ENCODE measurements at regions not wholly inside any gene's neighbourhood (a gene's known extent, or its start where the extent isn't known, plus 50 kb on each side); places are given as distances from the start of the nearest gene placed in this dataset.

DNA sequence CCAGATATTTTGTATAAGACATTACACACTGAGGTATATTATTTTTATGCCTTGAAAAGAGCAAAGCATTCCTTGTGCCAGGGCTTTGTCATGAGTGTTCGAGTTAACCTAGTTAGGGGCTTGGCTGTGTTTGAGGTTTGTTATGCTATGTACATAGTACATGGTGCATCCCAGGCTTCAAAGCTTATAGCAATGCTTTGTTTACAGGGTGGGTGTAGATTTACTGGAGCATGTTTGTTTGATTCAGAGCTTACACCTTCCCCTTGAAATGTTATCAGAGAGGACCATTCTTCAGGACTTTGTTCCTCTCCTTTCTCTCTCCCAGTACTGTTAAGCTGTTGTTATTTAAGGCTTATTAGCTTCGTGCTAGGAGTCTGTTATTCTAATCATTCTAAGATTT, 738.7 kb upstream of the LRRTM4 start (continued):
- no peak for TF ChIP-seq ZBTB25 (CRISPR knock-in tag; IDR thresholded peaks at IDR 0.05)
- no peak for TF ChIP-seq HOXA5 (CRISPR knock-in tag; IDR thresholded peaks at IDR 0.05)
- no peak for TF ChIP-seq ZBTB1 (CRISPR knock-in tag; IDR thresholded peaks at IDR 0.05; ENCODE audit: borderline replicate concordance)
- no peak for TF ChIP-seq ZNF20 (CRISPR knock-in tag; IDR thresholded peaks at IDR 0.05)
- no peak for TF ChIP-seq CC2D1A (CRISPR knock-in tag; IDR thresholded peaks at IDR 0.05)
- no peak for TF ChIP-seq ZNF446 (CRISPR knock-in tag; IDR thresholded peaks at IDR 0.05)
- TF ChIP-seq, protein P1, sequence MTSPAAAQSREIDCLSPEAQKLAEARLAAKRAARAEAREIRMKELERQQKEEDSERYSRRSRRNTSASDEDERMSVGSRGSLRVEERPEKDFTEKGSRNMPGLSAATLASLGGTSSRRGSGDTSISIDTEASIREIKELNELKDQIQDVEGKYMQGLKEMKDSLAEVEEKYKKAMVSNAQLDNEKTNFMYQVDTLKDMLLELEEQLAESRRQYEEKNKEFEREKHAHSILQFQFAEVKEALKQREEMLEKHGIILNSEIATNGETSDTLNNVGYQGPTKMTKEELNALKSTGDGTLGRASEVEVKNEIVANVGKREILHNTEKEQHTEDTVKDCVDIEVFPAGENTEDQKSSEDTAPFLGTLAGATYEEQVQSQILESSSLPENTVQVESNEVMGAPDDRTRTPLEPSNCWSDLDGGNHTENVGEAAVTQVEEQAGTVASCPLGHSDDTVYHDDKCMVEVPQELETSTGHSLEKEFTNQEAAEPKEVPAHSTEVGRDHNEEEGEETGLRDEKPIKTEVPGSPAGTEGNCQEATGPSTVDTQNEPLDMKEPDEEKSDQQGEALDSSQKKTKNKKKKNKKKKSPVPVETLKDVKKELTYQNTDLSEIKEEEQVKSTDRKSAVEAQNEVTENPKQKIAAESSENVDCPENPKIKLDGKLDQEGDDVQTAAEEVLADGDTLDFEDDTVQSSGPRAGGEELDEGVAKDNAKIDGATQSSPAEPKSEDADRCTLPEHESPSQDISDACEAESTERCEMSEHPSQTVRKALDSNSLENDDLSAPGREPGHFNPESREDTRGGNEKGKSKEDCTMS (CRISPR knock-in tag; conservative IDR thresholded peaks at IDR 0.05): no peak
- TF ChIP-seq U2AF1 (optimal IDR thresholded peaks at IDR 0.05; ENCODE audit: low read depth, low read length): no peak
- no peak for TF ChIP-seq ZBTB3 (CRISPR knock-in tag; IDR thresholded peaks at IDR 0.05; ENCODE audit: borderline replicate concordance, low read depth)
- TF ChIP-seq ZNF646 (CRISPR knock-in tag; IDR thresholded peaks at IDR 0.05): no peak
- TF ChIP-seq NCOA5 (CRISPR knock-in tag; IDR thresholded peaks at IDR 0.05): no peak
- TF ChIP-seq ARNT2 (CRISPR knock-in tag; IDR thresholded peaks at IDR 0.05; ENCODE audit: low read depth): no peak
- no peak for TF ChIP-seq PHF20 (CRISPR knock-in tag; IDR thresholded peaks at IDR 0.05)
- no peak for TF ChIP-seq NR0B2 (CRISPR knock-in tag; IDR thresholded peaks at IDR 0.05)
- peak; percentile 95 for TF ChIP-seq KDM6A (CRISPR knock-in tag; IDR thresholded peaks at IDR 0.05; ENCODE audit: low read depth)
- no peak for TF ChIP-seq HOXD1 (CRISPR knock-in tag; IDR thresholded peaks at IDR 0.05)
- no peak for TF ChIP-seq ZNF781 (CRISPR knock-in tag; IDR thresholded peaks at IDR 0.05; ENCODE audit: borderline replicate concordance, not compliant biosample characterization)
- TF ChIP-seq, protein P2, sequence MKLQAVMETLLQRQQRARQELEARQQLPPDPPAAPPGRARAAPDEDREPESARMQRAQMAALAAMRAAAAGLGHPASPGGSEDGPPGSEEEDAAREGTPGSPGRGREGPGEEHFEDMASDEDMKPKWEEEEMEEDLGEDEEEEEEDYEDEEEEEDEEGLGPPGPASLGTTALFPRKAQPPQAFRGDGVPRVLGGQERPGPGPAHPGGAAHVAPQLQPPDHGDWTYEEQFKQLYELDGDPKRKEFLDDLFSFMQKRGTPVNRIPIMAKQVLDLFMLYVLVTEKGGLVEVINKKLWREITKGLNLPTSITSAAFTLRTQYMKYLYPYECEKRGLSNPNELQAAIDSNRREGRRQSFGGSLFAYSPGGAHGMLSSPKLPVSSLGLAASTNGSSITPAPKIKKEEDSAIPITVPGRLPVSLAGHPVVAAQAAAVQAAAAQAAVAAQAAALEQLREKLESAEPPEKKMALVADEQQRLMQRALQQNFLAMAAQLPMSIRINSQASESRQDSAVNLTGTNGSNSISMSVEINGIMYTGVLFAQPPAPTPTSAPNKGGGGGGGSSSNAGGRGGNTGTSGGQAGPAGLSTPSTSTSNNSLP (IDR thresholded peaks at IDR 0.05; ENCODE audit: low read depth, low read length): peak; percentile 98
- no peak for TF ChIP-seq ZBTB42 (CRISPR knock-in tag; IDR thresholded peaks at IDR 0.05)
- TF ChIP-seq ATRX (CRISPR knock-in tag; IDR thresholded peaks at IDR 0.05; ENCODE audit: borderline replicate concordance): no peak

All from HepG2 (cell line).